Activated naive CD4-positive, alpha-beta T cell treated with anti-CD3 and anti-CD28 coated beads for 36 hours (primary cell): ENCODE measurements at regions not wholly inside any gene's neighbourhood (a gene's known extent, or its start where the extent isn't known, plus 50 kb on each side); places are given as distances from the start of the nearest gene placed in this dataset.
"Not testable (repeated sequence)": the region's sequence is repeated elsewhere in the genome, so short reads cannot be mapped to it uniquely, and the experiment has no call there.

Experiments
- CTCF ChIA-PET: fragments of 350-600 bp; sonication (Branson Sonifier 250); formaldehyde crosslinking; loops from one replicate; lab custom pipeline; 2021; ENCODE audit warnings: antibody characterized with exemption; lab: Charles Lee
- DNase-seq: peaks from one replicate; pipeline ENCODE4 v3.0.0-alpha.2; 2020
- H3K27ac Mint-ChIP-seq: one replicate; pipeline ENCODE4 v1.8.0; 2021; ENCODE audit warnings: mild to moderate bottlenecking, mixed read lengths
- H3K27me3 Mint-ChIP-seq: one replicate; pipeline ENCODE4 v1.8.0; 2021; ENCODE audit warnings: low read depth, mixed read lengths
- H3K36me3 Mint-ChIP-seq: one replicate; pipeline ENCODE4 v1.8.0; 2021; ENCODE audit warnings: low read depth, mixed read lengths
- H3K4me1 Mint-ChIP-seq: one replicate; pipeline ENCODE4 v1.8.0; 2021; ENCODE audit warnings: low read depth, mixed read lengths
- H3K4me3 Mint-ChIP-seq: one replicate; pipeline ENCODE4 v1.8.0; 2021; ENCODE audit warnings: mild to moderate bottlenecking, moderate library complexity, mixed read lengths
- H3K9me3 Mint-ChIP-seq: one replicate; pipeline ENCODE4 v1.8.0; 2021; ENCODE audit warnings: mixed read lengths
- intact Hi-C: fragments of 100-400 bp; cut with micrococcal nuclease; formaldehyde crosslinking; loops from one replicate; pipeline ENCODE4 v1.15.1; 2023

- CTCF ChIA-PET: no interaction called here
- Mint-ChIP-seq H3K4me3 (no peak overlapping the region), H3K9me3 (no peaks in the 10 kb centered on the region), H3K4me1 (no peaks in the 10 kb centered on the region), H3K36me3 (no peaks in the 10 kb centered on the region), H3K27me3 (no peaks in the 10 kb centered on the region), H3K27ac (no peak overlapping the region)
- DNase-seq: no peak
- intact Hi-C loops: no loop called here
Observed at GRCh38 chr2:226467633-226468032, 332.0 kb downstream of the IRS1 start.

DNA sequence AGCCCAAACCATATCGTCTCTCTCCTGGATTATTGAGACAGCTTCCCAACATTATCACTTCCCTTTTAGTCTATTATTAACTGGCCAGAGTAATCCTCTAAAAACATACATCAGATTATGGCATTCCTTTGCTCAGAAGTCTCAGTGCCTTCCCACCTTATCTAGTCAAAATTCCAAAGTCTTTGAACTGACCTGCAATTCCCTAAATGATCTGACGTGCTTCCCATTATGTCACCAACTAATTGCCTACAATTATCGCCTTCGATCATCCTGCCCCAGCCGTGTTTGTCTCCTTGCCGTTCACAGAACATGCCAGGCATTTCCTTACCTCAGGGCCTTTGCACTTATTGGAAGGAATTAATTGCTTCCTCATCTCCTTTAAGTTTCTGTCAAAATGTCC is 332.4 kb downstream of the IRS1 start:
- DNase-seq: no peak
- no peaks in the 10 kb centered on the region for H3K36me3 Mint-ChIP-seq
- intact Hi-C loops: no loop called here
- H3K4me3 Mint-ChIP-seq: no peak overlapping the region
- H3K9me3 Mint-ChIP-seq: no peaks in the 10 kb centered on the region
- no peak overlapping the region for H3K27ac Mint-ChIP-seq
- H3K4me1 Mint-ChIP-seq: no peaks in the 10 kb centered on the region
- no peaks in the 10 kb centered on the region for H3K27me3 Mint-ChIP-seq
- CTCF ChIA-PET: no interaction called here

- no peaks in the 10 kb centered on the region for H3K4me1 Mint-ChIP-seq
- H3K27me3 Mint-ChIP-seq: peaks cover 1% of the 10 kb centered on the region
- no peak overlapping the region for H3K27ac Mint-ChIP-seq
- intact Hi-C loops: no loop called here
- no peaks in the 10 kb centered on the region for H3K36me3 Mint-ChIP-seq
- no peak for DNase-seq
- CTCF ChIA-PET: no interaction called here
- no peak overlapping the region for H3K4me3 Mint-ChIP-seq
- H3K9me3 Mint-ChIP-seq: peaks cover 3% of the 10 kb centered on the region
Observed at GRCh38 chr2:226466589-226466988, 333.0 kb downstream of the IRS1 start.

DNA sequence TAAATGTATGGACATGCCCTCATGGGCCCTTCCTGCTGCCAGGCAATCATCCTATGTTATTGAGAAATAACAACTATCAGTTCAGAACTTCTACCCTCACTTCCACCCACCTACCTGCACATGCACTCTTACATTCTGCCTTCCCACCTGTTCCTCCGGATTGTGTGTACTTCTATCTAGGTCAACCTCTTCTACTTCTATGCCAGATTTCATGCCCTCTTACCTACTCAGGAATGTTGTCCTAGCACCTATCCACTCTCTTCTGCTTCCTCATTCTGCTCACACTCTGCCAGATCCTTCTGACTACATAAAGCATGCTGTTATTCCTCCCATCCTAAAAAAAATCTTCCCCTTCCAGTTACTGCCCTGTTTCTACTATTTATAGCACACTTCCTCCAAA is 333.5 kb downstream of the IRS1 start:
- CTCF ChIA-PET: no interaction called here
- no peak overlapping the region for H3K4me3 Mint-ChIP-seq
- DNase-seq: no peak
- H3K9me3 Mint-ChIP-seq: peaks cover 3% of the 10 kb centered on the region
- H3K27me3 Mint-ChIP-seq: peaks cover 1% of the 10 kb centered on the region
- H3K36me3 Mint-ChIP-seq: no peaks in the 10 kb centered on the region
- intact Hi-C loops: no loop called here
- no peak overlapping the region for H3K27ac Mint-ChIP-seq
- H3K4me1 Mint-ChIP-seq: no peaks in the 10 kb centered on the region

- intact Hi-C loops: no loop called here
- no peak overlapping the region for H3K4me3 Mint-ChIP-seq
- DNase-seq: no peak
- no peaks in the 10 kb centered on the region for H3K4me1 Mint-ChIP-seq
- CTCF ChIA-PET: no interaction called here
- no peaks in the 10 kb centered on the region for H3K36me3 Mint-ChIP-seq
- H3K27ac Mint-ChIP-seq: no peak overlapping the region
- H3K27me3 Mint-ChIP-seq: peaks cover 3% of the 10 kb centered on the region
- peaks cover 3% of the 10 kb centered on the region for H3K9me3 Mint-ChIP-seq
Observed at GRCh38 chr2:226464380-226464779, 335.2 kb downstream of the IRS1 start.

DNA sequence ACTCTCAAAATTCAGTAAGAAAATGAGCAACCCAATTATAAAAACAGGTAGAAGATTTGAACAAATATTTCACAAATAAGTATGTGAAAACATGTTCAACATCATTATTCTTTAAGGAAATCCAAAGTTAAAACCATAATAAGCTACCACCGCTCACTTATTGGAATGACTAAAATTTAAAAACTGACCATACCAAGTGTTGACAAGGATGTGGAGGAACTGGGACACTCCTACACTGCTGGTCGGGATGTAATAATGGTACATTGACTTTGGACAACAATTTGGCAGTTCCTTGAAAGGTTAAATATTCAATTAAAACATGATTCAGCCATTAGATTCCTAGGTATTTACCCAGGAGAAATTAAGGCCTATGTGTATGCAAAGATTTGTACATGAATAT is 336.5 kb downstream of the IRS1 start:
- Mint-ChIP-seq H3K27me3 (peaks cover 5% of the 10 kb centered on the region), H3K9me3 (peaks cover 3% of the 10 kb centered on the region)
- intact Hi-C loops: no loop called here

DNA sequence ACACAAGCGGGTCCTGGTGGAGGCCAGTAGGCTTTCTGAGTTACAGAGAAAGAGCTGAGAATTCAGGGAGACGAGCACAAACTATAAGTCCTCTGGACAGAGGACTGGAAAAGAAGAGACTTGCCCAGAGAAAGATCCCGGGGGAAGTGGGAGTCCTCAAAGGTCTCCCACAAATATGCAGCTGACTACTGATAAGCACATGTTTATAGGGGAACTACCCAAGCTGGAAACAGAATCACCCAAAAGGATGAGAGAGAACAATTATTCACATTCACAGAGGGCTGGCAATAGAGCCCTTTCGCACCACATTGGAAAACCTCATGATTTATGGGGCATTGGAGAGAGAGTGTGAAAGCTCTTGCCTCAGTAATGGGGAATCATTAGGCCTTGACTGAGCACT is 337.6 kb downstream of the IRS1 start:
- no peak for DNase-seq
- peaks cover 3% of the 10 kb centered on the region for H3K9me3 Mint-ChIP-seq
- H3K27me3 Mint-ChIP-seq: peaks cover 8% of the 10 kb centered on the region
- CTCF ChIA-PET: no interaction called here
- intact Hi-C loops: no loop called here
- no peak overlapping the region for H3K4me3 Mint-ChIP-seq
- no peaks in the 10 kb centered on the region for H3K36me3 Mint-ChIP-seq
- no peak overlapping the region for H3K27ac Mint-ChIP-seq
- H3K4me1 Mint-ChIP-seq: no peaks in the 10 kb centered on the region

More for the DNA sequence above, 336.5 kb downstream of the IRS1 start:
- no peak for DNase-seq
- no peaks in the 10 kb centered on the region for H3K36me3 Mint-ChIP-seq
- CTCF ChIA-PET: interaction anchor here (0.6 kb wide), 1 partner anchor 14 kb away, joined by 3 read pairs; no protein-coding TSS in a partner anchor
- H3K27ac Mint-ChIP-seq: no peak overlapping the region
- no peaks in the 10 kb centered on the region for H3K4me1 Mint-ChIP-seq
- no peak overlapping the region for H3K4me3 Mint-ChIP-seq

- DNase-seq, CTCF ChIA-PET, H3K27ac Mint-ChIP-seq, H3K9me3 Mint-ChIP-seq, intact Hi-C loops, H3K4me1 Mint-ChIP-seq, H3K36me3 Mint-ChIP-seq, H3K4me3 Mint-ChIP-seq: not testable (repeated sequence)
- peaks cover 35% of the 10 kb centered on the region for H3K27me3 Mint-ChIP-seq
Observed at GRCh38 chr2:226456144-226456543, 343.5 kb downstream of the IRS1 start.

DNA sequence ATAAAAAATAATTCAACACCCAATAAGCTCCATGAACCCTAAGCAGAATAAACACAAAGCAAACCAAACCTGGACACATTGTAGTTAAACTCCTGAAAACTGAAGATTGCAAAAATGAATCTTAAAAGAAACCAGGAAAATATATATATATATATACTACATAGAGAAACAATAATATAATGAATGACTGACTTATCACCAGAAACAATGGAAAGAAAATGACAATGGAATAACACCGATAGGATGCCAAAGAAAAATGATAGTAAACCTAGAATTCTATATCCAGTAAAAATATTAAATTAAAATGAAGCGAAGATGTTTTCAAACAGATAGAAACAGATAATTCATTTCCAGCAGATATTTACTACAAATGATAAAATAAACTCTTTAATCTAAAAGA is 346.9 kb downstream of the IRS1 start:
- Mint-ChIP-seq H3K9me3 (peaks cover 5% of the 10 kb centered on the region), H3K36me3 (no peaks in the 10 kb centered on the region), H3K4me1 (no peaks in the 10 kb centered on the region), H3K27me3 (peaks cover 37% of the 10 kb centered on the region), H3K27ac (no peak overlapping the region), H3K4me3 (no peak overlapping the region)
- intact Hi-C loops: no loop called here
- DNase-seq: no peak
- CTCF ChIA-PET: no interaction called here

DNA sequence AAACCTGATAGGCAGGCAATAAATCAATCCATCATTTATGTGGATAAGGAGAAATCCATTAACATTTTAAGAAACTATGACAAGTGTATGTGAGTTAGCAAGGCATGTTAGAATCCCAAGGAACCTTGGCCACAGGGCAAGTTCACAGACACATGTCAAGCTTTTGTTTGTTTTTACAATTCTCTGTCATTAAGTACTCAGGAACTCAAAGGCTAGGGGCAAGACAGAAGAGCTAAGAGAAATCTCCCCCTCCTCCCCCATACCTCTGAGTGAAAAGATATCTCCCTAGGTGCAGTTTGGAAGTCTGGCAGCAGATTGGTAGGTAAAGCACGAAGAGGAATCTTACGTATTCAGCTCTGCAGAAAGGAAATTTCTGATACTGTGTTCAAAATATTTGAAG is 348.1 kb downstream of the IRS1 start:
- no peak for DNase-seq
- H3K4me3 Mint-ChIP-seq: no peak overlapping the region
- intact Hi-C loops: no loop called here
- CTCF ChIA-PET: interaction anchor here (0.7 kb wide), 1 partner anchor 268 kb away, joined by 3 read pairs; no protein-coding TSS in a partner anchor
- peaks cover 5% of the 10 kb centered on the region for H3K9me3 Mint-ChIP-seq
- H3K27me3 Mint-ChIP-seq: peaks cover 30% of the 10 kb centered on the region
- no peaks in the 10 kb centered on the region for H3K36me3 Mint-ChIP-seq
- H3K4me1 Mint-ChIP-seq: no peaks in the 10 kb centered on the region
- H3K27ac Mint-ChIP-seq: no peak overlapping the region

DNA sequence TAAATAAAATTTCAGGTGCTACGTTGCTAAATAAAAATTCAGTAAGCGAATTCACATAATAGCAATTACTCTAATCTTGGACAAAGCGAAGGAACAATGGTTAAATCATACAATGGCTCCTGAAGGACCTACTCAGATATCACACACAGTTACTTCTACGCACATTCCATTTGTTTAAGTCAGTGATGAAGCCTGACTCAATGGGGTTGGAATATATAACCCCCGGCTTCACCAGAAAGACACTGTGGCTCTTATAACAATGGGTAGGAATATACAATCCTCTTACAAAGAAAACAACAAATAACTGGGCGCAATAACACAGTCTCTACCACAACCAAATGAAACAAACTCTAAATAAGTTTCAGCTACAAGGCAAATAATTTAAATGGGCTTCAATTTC is 349.5 kb downstream of the IRS1 start:
- Mint-ChIP-seq H3K4me1 (no peaks in the 10 kb centered on the region), H3K36me3 (no peaks in the 10 kb centered on the region), H3K27me3 (peaks cover 20% of the 10 kb centered on the region), H3K9me3 (peaks cover 5% of the 10 kb centered on the region), H3K27ac (no peak overlapping the region), H3K4me3 (no peak overlapping the region)
- intact Hi-C loops: no loop called here
- DNase-seq: no peak
- CTCF ChIA-PET: no interaction called here

DNA sequence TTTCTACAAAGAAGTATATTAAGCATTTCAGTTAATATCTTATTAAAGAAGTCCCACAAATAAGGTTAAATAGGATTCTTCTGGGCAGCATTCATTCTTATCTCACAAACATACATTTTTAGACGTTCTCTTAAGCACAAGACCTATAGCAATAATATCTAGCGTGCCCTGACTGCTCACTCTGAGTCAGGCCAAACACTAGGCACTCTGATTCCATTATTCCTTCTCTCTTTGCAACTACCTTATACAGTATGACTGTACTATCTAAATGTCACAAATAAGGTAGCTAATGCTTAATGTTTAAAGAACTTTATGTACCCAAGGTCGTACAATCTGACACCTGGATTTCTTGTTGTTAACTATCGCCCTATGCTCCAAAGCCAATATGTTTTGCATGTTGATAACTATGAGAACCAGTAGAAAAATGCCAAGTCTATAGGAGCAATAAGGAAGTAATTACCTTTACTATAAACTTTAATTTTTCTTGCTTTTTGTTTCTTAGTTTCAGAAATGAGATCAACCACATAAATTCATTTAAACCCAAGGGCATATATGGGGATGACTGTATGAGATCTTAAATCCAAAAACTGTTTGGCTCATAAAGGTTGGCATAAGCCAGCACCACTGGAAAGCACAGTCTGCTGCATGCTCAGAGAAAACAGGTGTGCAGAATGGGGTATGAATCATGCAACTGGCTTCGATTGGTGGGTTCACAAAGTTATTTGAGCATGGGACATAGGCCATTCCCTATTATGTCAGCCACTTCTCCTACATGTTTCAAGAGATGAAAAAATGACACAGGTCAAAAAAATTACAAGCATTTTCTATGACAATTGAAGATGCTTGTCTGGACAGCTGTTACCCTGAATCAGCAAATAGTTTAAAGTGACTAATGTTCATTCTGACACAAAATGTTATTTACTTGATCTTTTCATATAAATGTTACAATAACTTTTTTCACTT is 352.0 kb downstream of the IRS1 start:
- Mint-ChIP-seq H3K27me3 (peaks cover 9% of the 10 kb centered on the region), H3K27ac (no peak overlapping the region), H3K36me3 (no peaks in the 10 kb centered on the region), H3K4me3 (no peak overlapping the region), H3K4me1 (no peaks in the 10 kb centered on the region), H3K9me3 (peaks cover 5% of the 10 kb centered on the region)
- intact Hi-C loops: no loop called here
- no peak for DNase-seq
- CTCF ChIA-PET: interaction anchor here (0.8 to 1.2 kb wide), 2 partner anchors 20 to 355 kb away, joined by 3 read pairs; no protein-coding TSS in a partner anchor
